Astrocyte of the spinal cord (primary cell): ENCODE measurements at regions not wholly inside any gene's neighbourhood (a gene's known extent, or its start where the extent isn't known, plus 50 kb on each side); places are given as distances from the start of the nearest gene placed in this dataset.

Experiments used
- DNase-seq: peaks from one replicate; pipeline ENCODE4 v3.0.0; 2011; ENCODE audit warnings: low read depth, low spot score
- H3K4me3 ChIP-seq: 2 replicates; pipeline ENCODE4 v1.5.1; 2011; ENCODE audit warnings: low read depth, mild to moderate bottlenecking, low read length, moderate library complexity
- in situ Hi-C: cut with HindIII; loops from 2 replicates; pipeline ENCODE4 v1.10.0; 2017; ENCODE audit warnings: low sequenced_read_pairs
- TF ChIP-seq, protein P1 (sequence below): IDR thresholded peaks from 2 replicates; pipeline ENCODE4 v1.5.1; 2012; ENCODE audit warnings: low read depth, mild to moderate bottlenecking, low read length, inconsistent platforms

DNA sequence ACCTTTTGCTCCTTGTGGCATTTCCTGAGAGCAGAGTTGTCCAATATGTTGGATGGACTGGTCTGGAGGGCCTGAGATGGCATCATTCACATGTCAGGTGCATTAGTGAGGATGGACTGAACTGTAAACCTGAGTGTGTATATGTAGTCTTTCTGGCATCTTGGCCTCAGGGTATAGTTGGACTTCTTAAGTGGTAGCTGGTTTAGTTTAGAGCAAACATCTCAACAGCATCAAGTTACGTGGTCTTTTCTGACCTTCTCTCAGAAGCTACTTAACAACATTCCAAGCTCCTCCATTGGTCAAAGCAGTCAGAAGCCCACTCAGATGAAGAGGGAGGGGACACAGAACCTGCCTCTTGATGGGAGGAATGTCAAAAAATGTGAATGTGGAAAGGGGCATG, 829.9 kb downstream of the METTL15 start:
- no peak overlapping the region for H3K4me3 ChIP-seq
- TF ChIP-seq, protein P1, sequence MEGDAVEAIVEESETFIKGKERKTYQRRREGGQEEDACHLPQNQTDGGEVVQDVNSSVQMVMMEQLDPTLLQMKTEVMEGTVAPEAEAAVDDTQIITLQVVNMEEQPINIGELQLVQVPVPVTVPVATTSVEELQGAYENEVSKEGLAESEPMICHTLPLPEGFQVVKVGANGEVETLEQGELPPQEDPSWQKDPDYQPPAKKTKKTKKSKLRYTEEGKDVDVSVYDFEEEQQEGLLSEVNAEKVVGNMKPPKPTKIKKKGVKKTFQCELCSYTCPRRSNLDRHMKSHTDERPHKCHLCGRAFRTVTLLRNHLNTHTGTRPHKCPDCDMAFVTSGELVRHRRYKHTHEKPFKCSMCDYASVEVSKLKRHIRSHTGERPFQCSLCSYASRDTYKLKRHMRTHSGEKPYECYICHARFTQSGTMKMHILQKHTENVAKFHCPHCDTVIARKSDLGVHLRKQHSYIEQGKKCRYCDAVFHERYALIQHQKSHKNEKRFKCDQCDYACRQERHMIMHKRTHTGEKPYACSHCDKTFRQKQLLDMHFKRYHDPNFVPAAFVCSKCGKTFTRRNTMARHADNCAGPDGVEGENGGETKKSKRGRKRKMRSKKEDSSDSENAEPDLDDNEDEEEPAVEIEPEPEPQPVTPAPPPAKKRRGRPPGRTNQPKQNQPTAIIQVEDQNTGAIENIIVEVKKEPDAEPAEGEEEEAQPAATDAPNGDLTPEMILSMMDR, result no peak
- no peak for DNase-seq
- in situ Hi-C loops, result no loop called here

DNA sequence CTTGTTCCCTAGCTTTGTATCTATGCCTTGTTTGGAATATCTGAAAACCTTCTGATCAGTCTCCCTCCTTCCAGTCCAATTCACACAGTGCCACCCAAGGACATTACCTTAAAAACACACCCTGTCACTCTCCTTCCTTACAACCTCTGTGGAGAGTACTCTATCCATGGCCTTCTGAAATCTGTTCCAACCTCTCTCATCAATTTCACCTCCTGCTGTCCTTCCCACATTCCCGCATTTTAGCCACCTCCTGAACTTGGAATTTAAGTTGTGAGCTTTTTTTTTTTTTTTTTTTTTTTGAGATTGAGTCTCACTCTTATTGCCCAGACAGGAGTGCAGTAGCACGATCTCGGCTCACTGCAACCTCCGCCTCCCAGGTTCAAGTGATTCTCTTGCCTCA, 824.8 kb downstream of the METTL15 start:
- no peak for DNase-seq
- TF ChIP-seq, protein P1, result no peak
- H3K4me3 ChIP-seq, result no peak overlapping the region
- in situ Hi-C loops, result no loop called here

DNA sequence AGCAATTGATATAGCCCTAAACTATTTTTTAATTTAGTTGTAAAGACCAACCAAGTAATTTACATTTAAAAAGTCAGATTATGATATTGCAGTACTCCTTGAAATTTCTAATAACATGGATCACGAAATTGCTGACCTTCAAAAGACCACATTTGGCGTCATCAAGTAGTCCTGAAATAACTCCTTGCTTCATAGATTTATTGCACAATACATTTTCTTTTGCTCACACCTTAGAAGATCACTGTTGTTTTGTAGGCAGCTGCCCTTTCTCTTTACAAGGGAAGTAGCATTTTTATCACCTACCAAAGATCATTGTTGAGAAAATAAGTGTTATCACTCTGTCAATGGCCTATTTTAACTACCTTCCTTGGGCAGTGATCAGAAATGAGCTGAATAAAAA, 815.8 kb downstream of the METTL15 start:
- DNase-seq, result no peak
- in situ Hi-C loops, result no loop called here
- H3K4me3 ChIP-seq, result no peak overlapping the region
- TF ChIP-seq, protein P1, result no peak

DNA sequence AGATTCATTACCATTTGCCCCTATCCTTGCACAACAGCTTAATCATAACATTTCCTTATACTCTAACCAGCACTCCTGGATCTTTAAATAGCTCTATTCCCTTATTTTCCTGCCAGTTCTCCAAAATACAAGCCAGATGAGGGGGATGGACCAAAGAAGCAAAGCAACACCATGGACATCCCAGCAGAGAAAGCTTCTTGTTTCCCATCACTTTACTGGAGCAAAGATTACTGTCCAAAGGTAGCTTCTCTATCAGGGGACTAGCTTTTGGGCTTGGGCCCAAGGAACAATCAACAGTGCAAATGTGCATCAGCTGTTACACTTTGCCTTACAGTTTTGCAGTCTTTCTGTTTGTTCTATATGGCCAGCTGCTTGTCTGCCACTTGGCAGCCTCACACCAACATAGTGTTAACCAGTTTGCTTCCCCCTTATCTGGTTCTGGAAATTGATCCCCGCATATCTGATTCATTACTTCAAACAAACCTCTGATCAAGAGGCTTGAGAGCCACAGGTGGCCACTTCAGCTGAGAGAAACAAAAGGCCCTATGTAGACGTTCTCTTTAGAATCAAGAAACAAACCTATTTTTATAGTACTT, 814.3 kb downstream of the METTL15 start:
- in situ Hi-C loops, result no loop called here

DNA sequence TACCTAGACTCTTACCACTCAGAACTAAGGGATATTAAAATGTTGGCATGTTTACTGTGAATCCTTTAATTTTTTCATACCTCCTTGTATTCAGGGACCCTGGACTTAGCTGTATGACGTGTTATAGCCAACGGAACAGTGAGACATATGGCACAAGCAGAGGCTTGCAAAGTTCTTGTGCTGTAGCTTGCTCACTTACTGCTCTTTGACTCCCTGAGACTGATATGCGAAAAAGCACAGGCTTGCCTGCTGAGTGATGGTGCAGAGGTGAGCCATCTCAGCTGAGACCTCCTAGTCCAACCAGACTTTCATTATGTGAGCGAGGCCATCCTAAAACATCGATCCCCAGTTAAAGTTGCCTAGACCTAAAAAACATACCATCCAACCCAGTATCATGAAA, 811.0 kb downstream of the METTL15 start:
- DNase-seq, result no peak
- in situ Hi-C loops, result no loop called here
- TF ChIP-seq, protein P1, result no peak
- no peak overlapping the region for H3K4me3 ChIP-seq

More for the DNA sequence above, 814.3 kb downstream of the METTL15 start:
- no peak overlapping the region for H3K4me3 ChIP-seq
- DNase-seq, result no peak
- TF ChIP-seq, protein P1, result no peak

DNA sequence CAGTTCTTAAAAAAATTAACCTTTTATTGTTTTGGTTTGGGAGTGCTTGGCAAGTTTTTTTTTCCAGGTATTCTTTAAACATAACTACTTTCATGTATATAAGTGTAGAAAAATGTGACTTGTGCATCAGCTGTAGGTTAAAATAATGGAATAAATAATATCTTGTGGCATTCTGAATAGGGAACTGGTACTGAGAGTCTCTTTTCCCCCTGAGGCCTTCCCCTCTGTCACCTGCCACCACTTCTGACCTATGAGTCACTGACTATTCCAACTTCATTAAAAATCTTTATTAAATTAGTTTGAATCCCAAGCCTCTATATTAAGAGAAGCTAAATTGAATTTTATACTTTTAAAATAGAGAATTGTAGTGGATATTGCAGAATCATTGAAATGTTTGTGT, 805.7 kb downstream of the METTL15 start:
- DNase-seq, result no peak
- TF ChIP-seq, protein P1, result no peak
- in situ Hi-C loops, result no loop called here
- no peak overlapping the region for H3K4me3 ChIP-seq

DNA sequence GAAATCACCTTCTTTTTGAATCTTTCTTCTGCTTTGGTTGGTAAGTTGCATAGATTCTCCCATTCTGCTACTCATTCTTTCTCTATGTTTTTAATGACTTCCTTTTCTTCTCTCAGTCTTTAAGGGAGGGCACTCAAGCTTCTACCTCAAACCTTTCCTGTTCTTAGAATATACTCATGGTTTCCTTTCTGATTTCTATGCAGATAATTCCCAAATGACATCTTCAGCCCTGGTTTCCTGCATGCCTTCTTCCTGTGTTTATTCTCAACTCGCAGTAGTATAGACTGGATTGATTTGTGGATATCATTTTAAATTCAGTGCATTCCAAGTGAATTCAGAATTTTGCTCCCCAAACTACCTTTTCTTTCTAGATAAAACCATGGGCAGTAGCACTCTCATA, 803.6 kb downstream of the METTL15 start:
- in situ Hi-C loops, result no loop called here
- TF ChIP-seq, protein P1, result no peak
- H3K4me3 ChIP-seq, result no peak overlapping the region

More for the DNA sequence above, 803.6 kb downstream of the METTL15 start:
- DNase-seq, result no peak
